SK-N-SH treated with all-trans-retinoic acid at 6 μM for 48 hours (cell line): ENCODE measurements at regions not wholly inside any gene's neighbourhood (a gene's known extent, or its start where the extent isn't known, plus 50 kb on each side); places are given as distances from the start of the nearest gene placed in this dataset.

Source experiments
- ATAC-seq: fragments of 200-7000 bp; cut with Tn5 transposase; 3 replicates; pipeline ENCODE4 v1.9.1; 2020; ENCODE audit warnings: mild to moderate bottlenecking, moderate library complexity
- ARNTL ChIP-seq: fragments of 450-650 bp; formaldehyde crosslinking; IDR thresholded peaks from 2 replicates; pipeline ENCODE4 v1.5.0; 2020; ENCODE audit warnings: low read depth, mild to moderate bottlenecking, moderate library complexity, borderline replicate concordance
- CSRNP3 ChIP-seq: fragments of 250-450 bp; sonication (Bioruptor Pico); IDR thresholded peaks from 2 replicates; pipeline ENCODE4 v1.5.1; 2021; ENCODE audit warnings: mild to moderate bottlenecking, moderate library complexity
- ESRRG ChIP-seq: fragments of 250-450 bp; sonication (Bioruptor Pico); IDR thresholded peaks from 2 replicates; pipeline ENCODE4 v1.6.1; 2021; ENCODE audit warnings: mild to moderate bottlenecking
- GLIS3 ChIP-seq: fragments of 250-450 bp; sonication (Bioruptor Pico); IDR thresholded peaks from 2 replicates; pipeline ENCODE4 v1.5.0; 2020; ENCODE audit warnings: mild to moderate bottlenecking, moderate library complexity
- ISL1 ChIP-seq: fragments of 250-450 bp; sonication (Bioruptor Pico); IDR thresholded peaks from 2 replicates; pipeline ENCODE4 v2.1.2; 2022; ENCODE audit warnings: mild to moderate bottlenecking, moderate library complexity
- PATZ1 ChIP-seq: fragments of 250-450 bp; sonication (Bioruptor Pico); IDR thresholded peaks from 2 replicates; pipeline ENCODE4 v1.8.0; 2020; ENCODE audit warnings: mild to moderate bottlenecking, moderate library complexity, borderline replicate concordance
- POU6F1 ChIP-seq: fragments of 250-450 bp; sonication (Bioruptor Pico); IDR thresholded peaks from 2 replicates; pipeline ENCODE4 v1.8.0; 2021; ENCODE audit warnings: low read depth, mild to moderate bottlenecking, moderate library complexity, borderline replicate concordance
- PPARA ChIP-seq: fragments of 250-450 bp; sonication (Bioruptor Pico); IDR thresholded peaks from 2 replicates; pipeline ENCODE4 v1.5.0; 2020; ENCODE audit warnings: mild to moderate bottlenecking, borderline replicate concordance
- RARB ChIP-seq: fragments of 250-450 bp; sonication (Bioruptor Pico); IDR thresholded peaks from 2 replicates; pipeline ENCODE4 v1.8.0; 2021; ENCODE audit warnings: mild to moderate bottlenecking, moderate library complexity
- SNAI2 ChIP-seq: fragments of 250-450 bp; sonication (Bioruptor Pico); IDR thresholded peaks from 2 replicates; pipeline ENCODE4 v1.5.0; 2020; ENCODE audit warnings: mild to moderate bottlenecking, moderate library complexity
- TCF4 ChIP-seq: fragments of 250-450 bp; sonication (Bioruptor Pico); IDR thresholded peaks from 2 replicates; pipeline ENCODE4 v1.8.0; 2021; ENCODE audit warnings: mild to moderate bottlenecking, moderate library complexity, borderline replicate concordance
- TOX ChIP-seq: fragments of 250-450 bp; sonication (Bioruptor Pico); IDR thresholded peaks from 2 replicates; pipeline ENCODE4 v1.8.0; 2021; ENCODE audit warnings: mild to moderate bottlenecking, moderate library complexity, borderline replicate concordance
- ZC3H10 ChIP-seq: fragments of 250-450 bp; sonication (Bioruptor Pico); IDR thresholded peaks from 2 replicates; pipeline ENCODE4 v1.5.1; 2021; ENCODE audit warnings: mild to moderate bottlenecking, moderate library complexity
- ZFP3 ChIP-seq: fragments of 250-450 bp; sonication (Bioruptor Pico); IDR thresholded peaks from 2 replicates; pipeline ENCODE4 v1.5.0; 2020; ENCODE audit warnings: mild to moderate bottlenecking, moderate library complexity
- ZNF565 ChIP-seq: fragments of 450-650 bp; formaldehyde crosslinking; conservative IDR thresholded peaks from 2 replicates; pipeline ENCODE4 v1.5.0; 2020; ENCODE audit warnings: low read depth, mild to moderate bottlenecking, moderate library complexity
- ZNF70 ChIP-seq: fragments of 450-650 bp; formaldehyde crosslinking; IDR thresholded peaks from 2 replicates; pipeline ENCODE4 v1.5.0; 2020; ENCODE audit warnings: mild to moderate bottlenecking, moderate library complexity
- ZNF8 ChIP-seq: fragments of 450-650 bp; formaldehyde crosslinking; IDR thresholded peaks from 2 replicates; pipeline ENCODE4 v1.5.0; 2020; ENCODE audit warnings: mild to moderate bottlenecking, moderate library complexity
- TF ChIP-seq, protein P1 (sequence below): fragments of 250-450 bp; sonication (Bioruptor Pico); IDR thresholded peaks from 2 replicates; pipeline ENCODE4 v1.5.0; 2020; ENCODE audit warnings: mild to moderate bottlenecking, moderate library complexity

- TF ChIP-seq ZFP3 (CRISPR knock-in tag) (no peak), ARNTL (CRISPR knock-in tag) (no peak)
- ATAC-seq, result no peak
Observed at GRCh38 chr6:81300961-81301360, 451.5 kb downstream of the TENT5A start.

- no peak for TF ChIP-seq ESRRG (CRISPR knock-in tag)
- no peak for TF ChIP-seq CSRNP3 (CRISPR knock-in tag)
- TF ChIP-seq RARB (CRISPR knock-in tag), result no peak
- TF ChIP-seq SNAI2 (CRISPR knock-in tag), result no peak
- no peak for TF ChIP-seq ZC3H10
- TF ChIP-seq TOX, result no peak
- no peak for TF ChIP-seq GLIS3 (CRISPR knock-in tag)
- no peak for TF ChIP-seq POU6F1 (CRISPR knock-in tag)
- ATAC-seq, result no peak
Observed at GRCh38 chr6:81298751-81299150, 453.7 kb downstream of the TENT5A start.

GRCh38 chr6:81295310-81295709, 457.2 kb downstream of the TENT5A start:
- TF ChIP-seq ARNTL (CRISPR knock-in tag), result no peak
- TF ChIP-seq CSRNP3 (CRISPR knock-in tag), result 0 out of 2 replicates have a peak, but pooled peaks have one; percentile 36
- TF ChIP-seq ISL1 (CRISPR knock-in tag), result peak; percentile 86
- peak; percentile 73; the same call in 1 of the 2 replicates for TF ChIP-seq ZC3H10
- TF ChIP-seq TCF4, result no peak
- no peak for TF ChIP-seq TOX
- no peak for TF ChIP-seq PATZ1 (CRISPR knock-in tag)
- no peak for TF ChIP-seq GLIS3 (CRISPR knock-in tag)
- no peak; the same call in 2 of the 3 replicates for ATAC-seq

DNA sequence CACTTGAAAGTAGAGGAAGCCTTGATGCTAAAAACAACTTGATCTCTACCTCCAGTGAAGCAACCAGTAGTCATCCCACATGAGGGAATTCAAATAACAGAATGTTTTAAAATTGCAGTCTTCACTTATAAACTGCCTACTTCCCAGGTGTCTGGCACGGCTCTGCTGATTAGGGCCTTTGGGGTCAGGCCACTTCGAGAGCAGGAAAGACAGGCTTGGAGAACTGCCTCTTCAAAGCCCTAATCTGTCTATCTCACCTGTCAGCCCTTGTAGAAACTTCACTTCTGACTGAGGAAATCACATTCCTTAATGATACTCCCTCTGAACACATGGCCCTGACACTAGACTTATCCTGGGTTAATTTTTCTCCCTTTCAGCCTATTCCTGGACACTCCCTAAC, 458.6 kb downstream of the TENT5A start:
- no peak for ATAC-seq
- TF ChIP-seq ZNF8, result no peak
- TF ChIP-seq ZNF565, result no peak
- TF ChIP-seq SNAI2 (CRISPR knock-in tag), result no peak
- no peak for TF ChIP-seq ISL1 (CRISPR knock-in tag)
- TF ChIP-seq ARNTL (CRISPR knock-in tag), result no peak
- TF ChIP-seq ZC3H10, result no peak
- no peak for TF ChIP-seq POU6F1 (CRISPR knock-in tag)
- TF ChIP-seq, protein P1, sequence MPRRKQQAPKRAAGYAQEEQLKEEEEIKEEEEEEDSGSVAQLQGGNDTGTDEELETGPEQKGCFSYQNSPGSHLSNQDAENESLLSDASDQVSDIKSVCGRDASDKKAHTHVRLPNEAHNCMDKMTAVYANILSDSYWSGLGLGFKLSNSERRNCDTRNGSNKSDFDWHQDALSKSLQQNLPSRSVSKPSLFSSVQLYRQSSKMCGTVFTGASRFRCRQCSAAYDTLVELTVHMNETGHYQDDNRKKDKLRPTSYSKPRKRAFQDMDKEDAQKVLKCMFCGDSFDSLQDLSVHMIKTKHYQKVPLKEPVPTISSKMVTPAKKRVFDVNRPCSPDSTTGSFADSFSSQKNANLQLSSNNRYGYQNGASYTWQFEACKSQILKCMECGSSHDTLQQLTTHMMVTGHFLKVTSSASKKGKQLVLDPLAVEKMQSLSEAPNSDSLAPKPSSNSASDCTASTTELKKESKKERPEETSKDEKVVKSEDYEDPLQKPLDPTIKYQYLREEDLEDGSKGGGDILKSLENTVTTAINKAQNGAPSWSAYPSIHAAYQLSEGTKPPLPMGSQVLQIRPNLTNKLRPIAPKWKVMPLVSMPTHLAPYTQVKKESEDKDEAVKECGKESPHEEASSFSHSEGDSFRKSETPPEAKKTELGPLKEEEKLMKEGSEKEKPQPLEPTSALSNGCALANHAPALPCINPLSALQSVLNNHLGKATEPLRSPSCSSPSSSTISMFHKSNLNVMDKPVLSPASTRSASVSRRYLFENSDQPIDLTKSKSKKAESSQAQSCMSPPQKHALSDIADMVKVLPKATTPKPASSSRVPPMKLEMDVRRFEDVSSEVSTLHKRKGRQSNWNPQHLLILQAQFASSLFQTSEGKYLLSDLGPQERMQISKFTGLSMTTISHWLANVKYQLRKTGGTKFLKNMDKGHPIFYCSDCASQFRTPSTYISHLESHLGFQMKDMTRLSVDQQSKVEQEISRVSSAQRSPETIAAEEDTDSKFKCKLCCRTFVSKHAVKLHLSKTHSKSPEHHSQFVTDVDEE, result no peak
- TF ChIP-seq ZNF70, result no peak
- TF ChIP-seq PPARA, result no peak
- TF ChIP-seq PATZ1 (CRISPR knock-in tag), result no peak
